Cerebellar nuclear complex (tissue), 1 donor: ENCODE measurements at regions not wholly inside any gene's neighbourhood (a gene's known extent, or its start where the extent isn't known, plus 50 kb on each side); places are given as distances from the start of the nearest gene placed in this dataset.

Experiments used
- DNase-seq, 2 experiments: peaks; one replicate each; lab custom pipeline; 2025; lab: John Stamatoyannopoulos, UW

DNA sequence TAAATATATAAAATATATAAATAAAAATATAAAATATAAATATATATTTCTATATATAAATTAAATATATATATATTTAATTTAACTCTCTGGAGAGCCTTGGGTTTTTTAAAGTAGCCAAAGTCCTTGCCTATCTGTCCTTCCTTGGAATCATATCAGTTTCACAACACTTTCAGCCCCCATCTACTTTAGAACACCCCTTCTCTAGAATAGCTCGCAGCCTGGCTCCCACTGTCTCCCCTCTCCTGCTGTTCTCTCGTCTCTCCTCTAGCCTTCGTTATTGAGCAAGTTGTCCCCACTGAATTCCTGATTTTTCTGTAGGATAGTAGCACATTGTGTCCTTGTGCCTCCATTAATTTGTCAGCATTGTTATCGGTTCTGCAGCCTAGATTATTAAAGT is 677.0 kb downstream of the RNF144A start:
- no peak for DNase-seq

DNA sequence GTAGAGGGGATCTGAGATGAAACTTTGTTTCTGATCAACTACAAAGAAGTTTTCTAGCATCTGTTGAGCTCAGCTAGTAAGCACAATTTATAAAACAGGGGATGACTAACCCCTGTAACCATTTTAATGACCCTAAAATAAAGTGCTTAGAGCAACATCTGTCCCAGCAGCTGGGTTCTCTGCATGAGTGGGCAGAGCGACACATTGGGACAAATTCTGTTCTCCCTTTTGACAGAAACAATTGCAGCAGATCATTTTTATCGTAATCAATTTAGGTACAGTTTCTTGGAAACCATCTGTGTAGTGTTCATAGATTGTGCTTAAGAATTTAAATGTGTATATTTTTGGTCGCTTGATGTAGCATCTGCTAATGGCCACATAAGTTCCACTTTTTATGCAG is 678.0 kb downstream of the RNF144A start:
- no peak for DNase-seq

DNA sequence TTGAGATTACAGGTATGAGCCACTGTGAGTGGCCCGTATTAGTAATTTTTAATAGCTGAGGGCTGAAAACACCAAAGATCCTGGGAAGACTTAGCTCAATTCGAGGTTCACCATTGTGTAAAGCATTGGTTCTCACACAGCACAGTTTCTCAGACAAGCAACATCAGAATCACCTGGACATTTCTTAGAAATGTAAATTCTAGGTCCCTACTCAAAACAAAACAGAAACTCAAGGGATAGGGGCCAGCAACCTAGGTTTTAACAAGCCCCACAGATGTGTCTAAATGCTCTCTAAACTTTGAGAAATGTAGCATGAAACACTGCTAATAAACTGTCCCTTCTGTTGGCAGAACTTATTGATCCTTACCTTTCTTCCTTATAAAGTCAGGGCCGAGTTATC is 681.2 kb downstream of the RNF144A start:
- no peak for DNase-seq

DNA sequence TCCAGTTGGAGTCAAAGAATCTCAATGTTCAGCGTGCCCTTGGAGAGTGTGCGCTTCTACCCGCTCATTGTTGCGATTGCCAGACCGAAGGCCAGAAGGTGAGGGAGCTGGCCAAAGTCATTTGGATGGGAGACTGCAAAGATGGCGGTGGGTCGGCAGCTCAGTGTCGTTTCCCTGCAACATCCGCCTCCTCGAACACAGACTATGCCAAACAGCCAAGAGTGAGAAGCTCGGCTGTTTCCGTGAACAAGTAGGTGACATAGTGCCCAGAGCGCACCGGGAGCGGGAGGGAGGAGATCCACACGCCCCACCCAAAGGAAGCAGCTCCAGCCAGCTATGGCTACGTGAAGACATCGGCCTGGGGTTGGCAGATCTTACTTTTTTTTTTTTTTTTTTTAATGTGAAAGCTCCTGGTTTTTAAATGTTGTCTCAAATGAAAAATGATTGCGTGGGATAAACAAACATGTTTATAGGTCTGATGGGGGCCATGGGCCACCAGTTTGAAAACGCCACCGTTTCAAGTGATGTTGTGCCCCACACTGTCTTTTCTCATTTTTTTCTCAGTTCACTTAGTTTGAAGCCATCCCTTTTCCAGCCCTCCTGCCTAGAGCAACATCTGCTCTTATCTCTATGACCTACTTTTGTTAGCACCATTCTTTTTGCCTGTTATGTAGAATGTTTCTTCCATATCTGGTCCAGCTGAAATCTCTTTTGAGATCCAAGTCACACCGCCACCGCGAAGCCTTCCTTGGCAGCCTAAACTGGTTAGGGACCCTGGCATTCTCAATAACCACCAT is 682.4 kb downstream of the RNF144A start:
- DNase-seq: peak; percentile 6 to 58

DNA sequence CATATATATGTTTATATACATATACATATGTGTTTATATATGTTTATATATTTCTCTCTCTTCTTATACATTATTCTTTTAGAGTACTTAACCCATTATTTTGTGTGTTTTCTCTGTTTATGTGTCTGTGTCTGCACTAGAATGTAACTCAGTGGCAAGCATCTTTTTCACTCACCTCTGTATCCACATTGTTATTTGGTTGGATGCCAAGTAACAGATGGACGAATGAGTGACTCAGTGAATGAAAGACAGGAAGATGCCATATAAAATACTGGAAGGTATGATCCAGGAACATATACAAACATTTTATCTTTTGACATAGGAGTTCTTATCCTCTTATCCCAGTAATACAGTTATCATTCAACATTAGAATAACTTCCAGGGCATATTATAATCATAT is 684.8 kb downstream of the RNF144A start:
- no peak for DNase-seq

DNA sequence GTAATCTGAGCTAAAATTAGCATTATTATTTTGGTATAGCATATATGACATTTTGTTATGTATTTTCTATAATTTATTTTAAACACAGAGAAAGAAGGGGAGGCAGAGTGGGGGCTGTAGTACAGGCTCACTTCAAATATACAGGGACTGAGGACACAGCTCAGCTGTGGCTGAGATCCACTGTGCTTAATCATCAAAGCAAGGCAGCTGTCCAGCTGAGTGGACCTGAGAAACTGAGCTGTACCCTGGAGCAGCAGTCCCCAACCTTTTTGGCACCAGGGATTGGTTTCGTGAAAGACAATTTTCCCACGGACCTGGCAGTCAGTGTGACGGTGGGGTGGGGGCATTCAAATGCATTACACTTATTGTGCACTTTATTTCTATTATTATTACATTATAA is 687.2 kb downstream of the RNF144A start:
- DNase-seq: no peak

DNA sequence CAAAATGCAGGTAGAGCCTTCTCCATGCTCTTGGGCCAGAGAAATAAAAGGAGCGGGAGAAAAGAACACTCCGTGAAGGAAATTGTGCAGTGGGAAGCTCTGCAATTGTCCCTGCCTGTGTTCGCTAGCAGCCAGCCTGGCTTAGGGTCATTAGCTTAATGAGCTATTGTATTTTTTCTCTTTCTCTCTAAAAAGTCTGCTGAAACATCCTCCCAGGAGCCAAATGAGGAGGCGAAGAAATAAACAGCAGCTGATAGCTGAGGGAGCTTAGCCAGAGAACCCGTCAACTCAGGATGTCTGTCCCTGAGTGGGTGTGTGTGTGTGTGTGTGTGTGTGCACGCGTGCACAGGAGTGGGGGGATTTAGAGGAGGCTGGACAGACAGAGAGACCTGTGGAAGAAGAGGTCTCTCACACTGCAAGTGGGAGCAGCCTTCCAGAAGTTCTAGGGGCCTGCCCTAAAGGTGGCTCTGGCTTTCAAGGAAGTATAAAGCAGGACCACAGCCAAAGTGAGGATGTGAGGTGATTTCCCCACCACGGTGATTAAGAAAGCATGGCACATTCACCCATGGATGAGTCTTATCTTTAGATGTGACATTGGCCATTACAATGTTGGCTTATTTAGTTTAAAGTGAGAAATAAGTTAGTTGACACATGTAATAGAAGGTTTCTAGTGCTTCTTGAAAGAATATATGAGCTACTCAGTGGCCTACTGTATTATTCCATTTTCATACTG is 690.4 kb downstream of the RNF144A start:
- no peak for DNase-seq

DNA sequence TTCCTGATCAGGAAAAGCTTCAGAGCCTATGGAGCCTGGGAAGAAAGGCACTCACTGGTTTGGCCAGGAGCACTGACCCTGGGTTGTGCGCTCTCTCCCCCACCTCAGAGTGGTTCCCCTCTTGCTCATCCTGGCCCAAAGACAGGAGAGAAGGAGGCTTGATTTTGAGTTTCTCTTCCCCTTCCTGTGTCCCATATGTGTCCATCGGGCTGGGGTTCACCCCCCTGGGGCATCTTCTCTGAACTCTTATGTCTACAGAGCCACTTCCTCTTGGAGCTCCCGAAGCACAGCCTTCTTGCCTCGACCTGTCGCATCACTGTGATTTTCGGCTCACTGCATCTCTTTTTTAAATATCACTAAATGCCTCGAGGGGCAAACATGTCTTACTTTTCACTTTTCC is 692.3 kb downstream of the RNF144A start:
- DNase-seq: no peak

DNA sequence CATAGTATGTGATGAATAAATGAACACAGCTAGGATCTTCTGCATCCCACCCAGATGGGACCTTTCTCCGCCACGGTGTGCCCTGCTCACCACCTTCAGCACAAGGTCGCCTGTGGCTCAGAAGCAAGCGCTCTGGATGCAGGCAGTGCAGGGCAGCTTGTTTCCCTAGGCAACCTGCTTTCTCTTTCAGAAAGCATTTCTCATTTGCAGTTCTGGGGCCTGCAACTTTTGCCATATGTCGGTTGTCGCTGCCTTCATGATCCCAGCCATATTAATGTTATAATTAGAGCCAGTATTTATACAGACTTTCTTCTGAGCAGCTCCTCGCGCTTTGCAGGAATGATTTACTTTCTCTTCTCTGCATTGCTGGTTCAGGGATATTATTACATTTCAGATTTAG is 692.8 kb downstream of the RNF144A start:
- peak; percentile 4 to 72 for DNase-seq

DNA sequence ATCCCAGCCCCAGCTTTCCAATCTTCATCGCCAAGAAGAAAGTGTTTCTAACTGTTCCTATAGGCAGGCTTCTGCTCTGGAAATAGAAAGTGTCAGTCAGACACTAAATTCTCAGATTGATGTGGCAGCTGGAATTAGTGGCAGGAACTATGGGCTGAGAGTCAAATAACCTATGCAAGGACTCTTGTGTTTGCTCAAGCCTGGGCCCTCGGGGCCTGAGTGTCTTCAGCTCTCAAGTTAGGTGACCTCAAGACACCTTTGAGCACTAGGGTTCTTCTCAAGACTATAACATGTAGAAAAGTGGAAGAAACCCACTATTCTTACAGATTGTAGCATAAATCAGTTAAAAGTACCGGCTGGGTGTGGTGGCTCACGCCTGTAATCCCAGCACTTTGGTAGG is 694.5 kb downstream of the RNF144A start:
- no peak for DNase-seq

DNA sequence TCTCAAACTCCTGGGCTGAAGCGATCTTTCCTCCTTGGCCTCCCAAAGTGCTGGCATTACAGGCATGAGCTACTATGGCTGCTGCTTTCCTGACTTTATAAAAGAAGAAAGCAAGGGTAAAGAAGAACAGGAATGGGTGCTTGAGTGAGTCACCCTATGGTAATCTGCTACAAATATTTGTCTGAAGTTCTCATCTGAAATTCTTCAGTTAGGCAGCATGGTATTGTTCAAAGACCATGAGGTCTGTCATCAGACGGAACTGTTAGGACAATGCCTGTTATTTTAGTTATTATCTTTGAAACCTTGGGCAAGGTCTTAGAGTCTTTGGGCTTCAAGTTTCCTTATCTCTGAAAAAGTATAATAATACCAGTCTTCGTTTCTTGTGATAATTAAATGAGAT is 695.8 kb downstream of the RNF144A start:
- DNase-seq: no peak

DNA sequence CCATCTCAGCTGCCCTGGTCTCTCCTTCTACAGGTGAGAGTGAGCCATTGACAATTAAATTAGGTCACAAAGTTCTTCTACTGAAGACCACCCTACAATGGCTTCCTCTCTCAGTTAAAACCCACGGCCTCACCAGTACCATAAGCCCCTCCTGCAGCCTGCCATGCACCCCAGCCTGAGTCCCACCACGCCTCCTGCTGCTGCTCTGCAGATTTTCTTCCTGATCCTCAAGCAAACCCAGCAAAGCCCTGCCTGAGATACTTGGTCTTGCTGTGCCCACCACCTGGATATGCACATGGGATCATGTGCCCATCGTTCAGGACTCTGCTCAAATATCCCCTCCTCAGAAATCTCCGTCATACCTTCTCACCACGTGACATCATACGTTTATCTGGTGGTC is 696.6 kb downstream of the RNF144A start:
- no peak for DNase-seq

DNA sequence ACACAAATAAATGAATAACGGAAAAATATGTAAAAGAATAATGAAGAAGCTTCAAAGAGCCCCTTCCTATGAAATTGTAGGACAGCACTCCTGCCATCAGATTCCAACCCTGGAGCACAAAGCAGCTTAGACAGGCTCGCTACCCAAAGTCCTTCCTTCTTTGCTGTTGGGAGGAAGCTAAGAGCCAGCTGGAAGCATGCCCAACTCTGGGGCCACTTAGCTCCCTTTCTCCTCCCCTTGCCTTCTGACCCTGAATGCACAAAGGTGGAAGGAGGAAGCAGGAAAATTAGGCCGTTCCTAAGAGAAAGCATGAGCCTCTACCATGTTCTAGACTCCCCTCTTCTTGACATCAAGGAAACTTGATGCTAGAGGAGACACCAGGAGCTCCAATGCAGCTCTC is 700.8 kb downstream of the RNF144A start:
- no peak for DNase-seq

DNA sequence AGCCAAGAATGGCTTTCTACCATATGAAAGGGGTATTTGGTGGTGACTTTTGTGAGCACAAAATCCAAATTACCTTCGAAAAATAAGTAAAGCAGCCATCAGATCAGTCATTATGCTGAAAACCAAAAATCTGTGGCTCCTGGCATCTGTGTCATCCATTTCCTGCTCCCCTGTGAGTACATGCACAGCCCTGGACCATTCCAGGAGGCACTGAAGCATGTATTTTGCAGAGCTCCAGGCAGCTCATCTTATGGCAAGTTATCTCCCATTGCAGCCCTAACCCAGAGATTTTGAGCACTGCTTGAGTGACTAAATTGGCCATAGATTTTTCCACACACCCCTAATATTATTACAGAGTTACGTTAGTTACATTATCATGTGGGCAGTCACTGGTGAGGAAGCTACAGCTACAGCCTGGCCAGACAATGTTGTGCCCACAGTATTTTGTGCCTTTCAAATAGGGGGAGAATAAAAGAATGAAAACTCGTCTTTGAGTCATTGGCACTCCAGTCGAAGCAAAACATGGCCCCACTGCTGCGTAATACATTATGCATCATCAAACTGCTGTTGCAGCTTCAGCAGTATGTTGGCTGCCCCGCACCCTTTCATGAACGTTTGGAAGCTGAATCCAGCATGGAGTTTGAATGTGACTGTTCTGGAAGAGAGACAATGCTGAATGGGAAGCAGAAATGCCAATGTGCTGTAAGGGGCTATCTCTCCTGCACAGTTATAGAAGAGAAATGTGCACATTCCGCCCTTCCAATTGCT is 702.2 kb downstream of the RNF144A start:
- DNase-seq: no peak

DNA sequence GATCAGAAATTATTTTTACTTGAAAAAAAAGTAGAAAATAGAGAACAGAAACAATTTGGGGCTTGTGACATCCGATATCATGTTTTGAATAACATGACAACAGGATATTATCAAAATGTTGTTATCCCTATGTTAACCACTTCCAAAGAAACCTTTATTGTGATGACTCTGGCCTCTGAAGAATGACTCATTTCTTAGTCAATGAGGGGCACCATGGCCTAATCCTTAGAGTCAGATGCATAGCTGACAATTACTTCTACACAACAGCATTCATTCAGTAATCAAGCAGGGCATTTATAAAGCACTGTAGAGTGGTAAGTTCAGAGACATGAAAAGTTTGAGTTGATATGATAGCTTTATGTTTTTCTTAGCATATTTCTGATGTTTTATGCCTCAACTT is 703.0 kb downstream of the RNF144A start:
- no peak for DNase-seq

DNA sequence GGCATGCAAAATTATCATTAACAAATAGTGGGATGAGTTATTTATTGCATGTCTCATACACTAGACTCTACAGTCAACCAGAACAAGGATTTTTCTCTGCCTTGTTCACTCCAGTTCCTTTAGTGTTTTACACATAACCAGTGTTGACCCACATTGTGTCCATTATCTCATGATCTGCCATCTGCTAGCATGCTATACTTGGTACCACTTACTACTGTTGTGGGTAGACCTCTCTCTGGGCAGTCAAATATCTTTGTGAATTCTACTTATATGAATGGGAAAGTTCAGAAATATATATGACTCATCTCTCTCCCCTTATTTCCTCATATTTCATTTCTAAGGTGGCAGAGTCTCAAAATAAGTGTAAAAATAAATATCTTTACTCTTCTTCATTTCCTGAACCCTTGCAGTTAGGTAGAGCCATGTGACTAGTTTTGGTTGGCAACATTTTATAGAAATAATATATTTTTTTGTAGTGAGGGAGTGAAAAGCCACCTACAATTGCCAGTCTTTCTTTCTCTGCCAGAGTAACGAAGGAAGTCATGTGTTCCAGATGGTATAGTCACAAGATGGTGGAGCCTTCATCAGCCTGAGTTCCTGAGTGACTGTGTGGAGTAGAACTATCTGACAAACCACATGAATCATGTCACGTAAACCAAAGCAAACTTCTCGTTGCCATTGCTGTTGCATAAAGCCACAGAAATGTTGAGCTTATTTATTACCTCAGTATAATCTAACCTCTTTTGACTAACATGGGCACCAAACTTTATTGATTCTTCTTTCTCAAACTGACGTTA is 704.0 kb downstream of the RNF144A start:
- no peak for DNase-seq

DNA sequence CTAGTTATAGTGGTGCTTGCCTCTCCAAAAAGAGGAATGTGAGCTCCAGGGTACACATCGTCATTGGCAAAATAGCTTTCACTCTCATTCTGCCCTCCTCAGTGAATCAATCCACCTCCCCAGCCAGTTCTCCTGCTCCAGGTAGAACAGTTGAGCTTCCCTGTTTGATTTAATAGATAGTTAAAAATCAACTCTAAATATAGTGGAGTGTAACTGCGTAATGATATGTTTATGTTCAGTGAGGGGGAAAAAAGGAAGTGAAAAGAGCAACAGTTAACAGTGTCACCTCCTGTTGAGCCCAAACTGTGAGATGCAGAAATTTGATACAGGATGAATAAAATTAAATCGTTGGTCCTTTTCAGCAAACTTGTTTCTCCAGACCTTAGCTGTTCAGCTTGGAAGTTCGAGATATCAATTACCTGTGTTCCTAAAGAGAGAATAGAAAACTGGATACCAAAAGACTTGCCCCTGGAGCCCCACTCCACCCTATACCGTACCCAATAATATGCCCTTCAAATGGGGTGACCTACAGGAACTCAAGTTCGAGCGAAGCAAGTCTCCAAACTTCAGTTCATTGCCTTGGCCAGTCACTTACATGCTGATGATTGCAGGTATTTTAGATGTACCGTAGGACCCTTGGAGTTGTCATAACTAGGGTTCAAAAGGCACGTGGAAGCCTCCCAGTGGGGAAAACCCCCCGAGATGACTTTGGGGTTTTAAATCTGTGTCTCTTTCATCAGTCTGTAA is 708.4 kb downstream of the RNF144A start:
- no peak for DNase-seq

DNA sequence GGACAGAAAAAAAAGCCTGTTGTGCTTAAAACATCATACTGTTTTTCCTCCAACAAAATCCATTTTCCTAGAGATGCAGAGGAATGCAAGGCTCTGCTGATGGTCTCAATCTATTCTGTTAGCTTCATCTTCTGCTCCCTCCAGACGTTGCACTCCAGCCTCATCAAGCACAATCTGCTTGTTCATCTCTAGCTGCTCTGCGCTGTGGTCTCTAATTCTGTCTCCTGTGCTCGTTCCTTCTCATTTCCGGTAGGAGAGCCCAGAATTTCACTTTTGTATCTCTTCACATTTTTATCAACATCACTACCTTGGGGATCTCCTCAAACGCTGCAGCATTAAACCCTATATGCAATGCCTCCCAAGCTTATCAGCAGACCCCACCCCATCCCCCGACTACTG is 708.9 kb downstream of the RNF144A start:
- no peak for DNase-seq

DNA sequence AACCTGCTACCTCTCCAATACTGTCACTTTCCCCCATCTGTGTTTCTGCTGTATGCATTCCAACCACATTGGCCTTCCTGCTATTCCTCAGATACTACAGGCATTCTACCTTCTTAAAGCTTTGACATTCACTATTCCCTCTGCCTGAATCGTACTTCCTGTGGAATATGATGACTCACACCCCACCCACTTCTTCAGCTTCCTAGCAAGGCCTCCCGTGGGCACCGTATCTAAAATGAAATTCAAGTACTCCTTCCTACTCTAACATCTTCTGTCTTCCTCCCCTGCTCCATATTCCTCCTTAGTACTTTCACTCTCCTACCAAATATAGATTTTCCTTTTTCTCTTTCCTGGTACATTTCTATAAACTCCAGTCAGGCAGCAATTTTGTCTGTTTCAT is 710.4 kb downstream of the RNF144A start:
- DNase-seq: no peak

DNA sequence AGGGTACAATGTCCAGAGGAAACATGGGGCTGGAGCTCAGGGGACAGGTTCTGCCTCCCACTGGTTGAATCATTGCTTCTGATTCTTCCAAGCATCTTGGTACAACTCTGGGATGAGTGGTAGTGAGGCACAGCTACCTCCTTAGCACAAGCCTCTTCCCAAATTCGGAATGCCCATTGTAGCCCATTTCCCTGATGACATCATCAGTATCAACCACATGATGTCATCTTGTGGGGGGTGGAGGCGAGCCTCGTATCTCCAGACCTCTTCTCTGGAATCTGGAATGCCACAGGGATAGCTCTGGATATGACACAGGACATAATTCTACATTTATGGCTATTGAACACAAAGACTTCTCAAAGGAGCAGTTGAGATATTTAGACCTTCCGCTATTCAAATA is 715.2 kb downstream of the RNF144A start:
- no peak for DNase-seq

DNA sequence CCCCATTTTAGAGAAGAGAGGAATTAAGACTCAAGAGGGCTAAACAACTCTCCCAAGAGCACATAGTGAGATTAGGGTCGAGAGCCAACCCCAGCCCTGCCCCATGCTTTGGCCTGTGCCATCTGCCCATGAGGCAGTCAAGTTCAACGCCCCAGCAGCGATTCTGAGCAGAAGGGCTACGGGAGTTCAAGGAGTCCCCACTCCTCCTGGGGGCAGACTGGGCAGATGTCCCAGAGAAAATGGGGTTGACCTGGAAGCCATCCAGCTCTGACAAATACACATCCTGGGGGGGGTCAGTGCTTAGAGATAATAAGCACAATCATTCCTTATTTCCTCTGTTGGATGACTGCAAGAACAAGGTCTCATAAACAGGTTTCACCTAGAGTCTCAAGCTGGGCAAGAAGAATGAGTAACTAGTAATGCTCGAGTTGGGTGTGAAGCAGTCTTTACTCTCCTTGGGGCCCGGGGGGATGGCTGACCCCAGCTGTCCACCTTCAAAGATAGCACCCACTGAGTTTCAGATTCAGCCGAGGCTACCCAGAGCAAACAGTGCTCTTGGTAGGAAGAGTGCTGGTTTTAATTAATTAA is 716.4 kb downstream of the RNF144A start:
- no peak for DNase-seq
